ENCODE measurements at regions not wholly inside any gene's neighbourhood (a gene's known extent, or its start where the extent isn't known, plus 50 kb on each side); places are given as distances from the start of the nearest gene placed in this dataset.

DNA sequence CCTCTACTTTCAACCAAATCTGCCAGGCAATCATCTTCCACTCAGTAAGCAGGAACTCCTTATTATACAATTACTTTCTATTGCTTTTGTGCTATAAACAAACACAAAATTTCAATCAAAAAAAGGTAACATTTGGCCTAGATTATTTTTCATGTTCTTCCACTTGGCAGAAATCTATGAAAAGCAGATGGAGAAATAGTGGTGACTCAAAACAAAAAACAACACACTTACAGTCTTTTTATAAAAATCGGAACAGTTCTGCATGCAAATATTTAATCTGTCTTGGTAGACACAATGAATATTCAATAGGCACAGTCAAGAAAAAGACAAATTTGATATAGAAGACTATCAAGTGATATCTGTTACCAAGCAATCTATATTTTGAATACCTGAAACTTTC lies 376.8 kb downstream of the RPS29 start:
- no peaks in the 10 kb centered on the region for H3K36me3 Mint-ChIP-seq (ENCODE audit: insufficient read depth in 1 of 3, low read depth in 3 of 3)
- H4K20me1 ChIP-seq (ENCODE audit: control insufficient read depth, insufficient read depth, insufficient read length) = no peaks in the 10 kb centered on the region
- H3K79me2 ChIP-seq (ENCODE audit: insufficient read depth, low read length) = no peaks in the 10 kb centered on the region
- no peak overlapping the region for H3K27ac Mint-ChIP-seq
- no peak overlapping the region for H4K5ac ChIP-seq (ENCODE audit: insufficient read length, low read depth, low read length)
- H2BK15ac ChIP-seq (ENCODE audit: low read depth, low read length) = no peak overlapping the region
- no peak overlapping the region for H2AFZ ChIP-seq (ENCODE audit: low read length)
- H3K4me1 ChIP-seq (ENCODE audit: insufficient read depth, low read length) = no peaks in the 10 kb centered on the region
- H3T11ph ChIP-seq (ENCODE audit: low read length) = no peak overlapping the region
- H2BK120ac ChIP-seq (ENCODE audit: low read depth, low read length, poor library complexity, severe bottlenecking) = no peak overlapping the region
- H3K4me2 ChIP-seq (ENCODE audit: insufficient read depth, insufficient read length, low read length) = no peak overlapping the region
- no peaks in the 10 kb centered on the region for H3K9me3 ChIP-seq (ENCODE audit: control insufficient read depth, low read depth, low read length)
- H3K56ac ChIP-seq (ENCODE audit: insufficient read length, low read depth, low read length) = no peak overlapping the region
- H3K27ac ChIP-seq (ENCODE audit: insufficient read length, low read depth, low read length) = no peak overlapping the region
- H3K14ac ChIP-seq (ENCODE audit: insufficient read depth, low read length) = no peak overlapping the region
- no peaks in the 10 kb centered on the region for H3K27me3 Mint-ChIP-seq (ENCODE audit: low read depth)
- H4K91ac ChIP-seq (ENCODE audit: insufficient read length, low read depth, low read length) = no peak overlapping the region
- TF ChIP-seq CTCF (conservative IDR thresholded peaks at IDR 0.05) = no peak
- no peaks in the 10 kb centered on the region for H3K4me1 Mint-ChIP-seq
- H2BK12ac ChIP-seq (ENCODE audit: insufficient read length, low read depth, low read length) = no peak overlapping the region
- H3K9me3 Mint-ChIP-seq = no peaks in the 10 kb centered on the region
- no peaks in the 10 kb centered on the region for H3K79me1 ChIP-seq (ENCODE audit: insufficient read depth, low read depth, low read length, poor library complexity, severe bottlenecking)
- DNase-seq = no peak
- H2BK5ac ChIP-seq (ENCODE audit: insufficient read length, low read length) = no peak overlapping the region
- no peaks in the 10 kb centered on the region for H3K23me2 ChIP-seq (ENCODE audit: insufficient read length, low read depth, low read length, poor library complexity, severe bottlenecking)
- H2BK20ac ChIP-seq (ENCODE audit: low read depth, low read length, poor library complexity, severe bottlenecking) = no peak overlapping the region
- no peak overlapping the region for H3K4ac ChIP-seq (ENCODE audit: low read depth, low read length)
- no peak overlapping the region for H3K9ac ChIP-seq (ENCODE audit: extremely low read depth, insufficient read length, low read length)
- H3K27me3 ChIP-seq (ENCODE audit: insufficient read depth, low read length) = no peaks in the 10 kb centered on the region
- no peak overlapping the region for H3K18ac ChIP-seq (ENCODE audit: insufficient read length, low read depth, low read length)
- H4K8ac ChIP-seq (replicated peaks; ENCODE audit: insufficient read length, low read depth, low read length) = no peak overlapping the region
- WGBS (ENCODE audit: extremely low coverage, insufficient read length, low lambda C conversion rate) = no CpG with 5 or more reads among the region's 1 CpG
- H3K4me3 Mint-ChIP-seq = no peak overlapping the region
- no peak overlapping the region for H2AK5ac ChIP-seq (ENCODE audit: insufficient read length, low read length)
- no peak overlapping the region for H3K23ac ChIP-seq (ENCODE audit: insufficient read length, low read depth, low read length)

Measured in H9 (cell line).